Prostate gland (tissue), 2 donors: ENCODE measurements at regions not wholly inside any gene's neighbourhood (a gene's known extent, or its start where the extent isn't known, plus 50 kb on each side); places are given as distances from the start of the nearest gene placed in this dataset.

Experiments
- POLR2A ChIP-seq: fragments of 450-650 bp; IDR thresholded peaks from one replicate; pipeline ENCODE4 v1.6.1; 2016; ENCODE audit warnings: antibody characterized with exemption, mild to moderate bottlenecking
- POLR2AphosphoS5 ChIP-seq: sonication (generic); formaldehyde crosslinking; IDR thresholded peaks from one replicate; pipeline ENCODE4 v1.6.1; 2017; ENCODE audit warnings: antibody characterized with exemption
- TF ChIP-seq, protein P1 (sequence below), 4 experiments: fragments of 200-600 bp in 2 of 4; fragments of 450-650 bp in 2 of 4; sonication (generic) in 2 of 4; IDR thresholded peaks; 1 replicate in 3 of 4; 2 replicates in 1 of 4; pipeline ENCODE4 v1.5.1; 2016 to 2019; ENCODE audit warnings: antibody characterized with exemption in 4 of 4, mild to moderate bottlenecking in 2 of 4, moderate library complexity in 2 of 4

GRCh38 chr5:101045689-101046088, 142.6 kb upstream of the ST8SIA4 start:
- TF ChIP-seq, protein P1, sequence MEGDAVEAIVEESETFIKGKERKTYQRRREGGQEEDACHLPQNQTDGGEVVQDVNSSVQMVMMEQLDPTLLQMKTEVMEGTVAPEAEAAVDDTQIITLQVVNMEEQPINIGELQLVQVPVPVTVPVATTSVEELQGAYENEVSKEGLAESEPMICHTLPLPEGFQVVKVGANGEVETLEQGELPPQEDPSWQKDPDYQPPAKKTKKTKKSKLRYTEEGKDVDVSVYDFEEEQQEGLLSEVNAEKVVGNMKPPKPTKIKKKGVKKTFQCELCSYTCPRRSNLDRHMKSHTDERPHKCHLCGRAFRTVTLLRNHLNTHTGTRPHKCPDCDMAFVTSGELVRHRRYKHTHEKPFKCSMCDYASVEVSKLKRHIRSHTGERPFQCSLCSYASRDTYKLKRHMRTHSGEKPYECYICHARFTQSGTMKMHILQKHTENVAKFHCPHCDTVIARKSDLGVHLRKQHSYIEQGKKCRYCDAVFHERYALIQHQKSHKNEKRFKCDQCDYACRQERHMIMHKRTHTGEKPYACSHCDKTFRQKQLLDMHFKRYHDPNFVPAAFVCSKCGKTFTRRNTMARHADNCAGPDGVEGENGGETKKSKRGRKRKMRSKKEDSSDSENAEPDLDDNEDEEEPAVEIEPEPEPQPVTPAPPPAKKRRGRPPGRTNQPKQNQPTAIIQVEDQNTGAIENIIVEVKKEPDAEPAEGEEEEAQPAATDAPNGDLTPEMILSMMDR (IDR thresholded peaks at IDR 0.05): peak in 1 of 4 experiments; percentile 11
- no peak for TF ChIP-seq POLR2A
- no peak for TF ChIP-seq POLR2AphosphoS5
